ENCODE measurements at regions not wholly inside any gene's neighbourhood (a gene's known extent, or its start where the extent isn't known, plus 50 kb on each side); places are given as distances from the start of the nearest gene placed in this dataset.
A peak's percentile ranks its signal among the peaks of the same experiment; 100 is the strongest.

DNA sequence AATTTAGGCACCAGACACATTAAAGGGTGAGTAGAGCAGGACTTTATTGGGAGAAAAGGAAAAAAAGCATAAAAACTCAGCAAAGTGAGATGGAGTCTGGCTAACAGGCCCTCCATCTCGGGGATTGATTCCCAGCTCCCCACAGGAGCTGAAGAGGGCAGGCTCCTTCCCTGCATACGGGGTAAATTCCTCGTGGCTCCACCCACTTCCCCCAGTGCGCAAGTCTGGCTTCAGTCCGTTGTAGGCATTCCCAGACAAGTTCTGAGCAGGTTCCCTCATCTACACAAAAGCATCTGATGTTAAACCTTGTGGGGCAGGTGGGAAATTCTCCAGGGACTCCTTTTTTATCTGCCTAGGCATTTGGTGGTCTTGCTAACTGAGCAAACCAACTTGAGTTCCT, 722.6 kb downstream of the ZNF385D start:
- Mint-ChIP-seq H3K36me3 (ENCODE audit: unreplicated experiment) (no peaks in the 10 kb centered on the region), H3K9me3 (ENCODE audit: unreplicated experiment) (no peaks in the 10 kb centered on the region), H3K27me3 (ENCODE audit: unreplicated experiment) (peaks cover 8% of the 10 kb centered on the region), H3K27ac (ENCODE audit: unreplicated experiment) (no peak overlapping the region), H3K4me3 (ENCODE audit: unreplicated experiment) (no peak overlapping the region), H3K4me1 (ENCODE audit: unreplicated experiment) (no peaks in the 10 kb centered on the region)
- TF ChIP-seq, protein P1, sequence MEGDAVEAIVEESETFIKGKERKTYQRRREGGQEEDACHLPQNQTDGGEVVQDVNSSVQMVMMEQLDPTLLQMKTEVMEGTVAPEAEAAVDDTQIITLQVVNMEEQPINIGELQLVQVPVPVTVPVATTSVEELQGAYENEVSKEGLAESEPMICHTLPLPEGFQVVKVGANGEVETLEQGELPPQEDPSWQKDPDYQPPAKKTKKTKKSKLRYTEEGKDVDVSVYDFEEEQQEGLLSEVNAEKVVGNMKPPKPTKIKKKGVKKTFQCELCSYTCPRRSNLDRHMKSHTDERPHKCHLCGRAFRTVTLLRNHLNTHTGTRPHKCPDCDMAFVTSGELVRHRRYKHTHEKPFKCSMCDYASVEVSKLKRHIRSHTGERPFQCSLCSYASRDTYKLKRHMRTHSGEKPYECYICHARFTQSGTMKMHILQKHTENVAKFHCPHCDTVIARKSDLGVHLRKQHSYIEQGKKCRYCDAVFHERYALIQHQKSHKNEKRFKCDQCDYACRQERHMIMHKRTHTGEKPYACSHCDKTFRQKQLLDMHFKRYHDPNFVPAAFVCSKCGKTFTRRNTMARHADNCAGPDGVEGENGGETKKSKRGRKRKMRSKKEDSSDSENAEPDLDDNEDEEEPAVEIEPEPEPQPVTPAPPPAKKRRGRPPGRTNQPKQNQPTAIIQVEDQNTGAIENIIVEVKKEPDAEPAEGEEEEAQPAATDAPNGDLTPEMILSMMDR (IDR thresholded peaks at IDR 0.05), result no peak
- DNase-seq (ENCODE audit: extremely low spot score, unreplicated experiment), result no peak

DNA sequence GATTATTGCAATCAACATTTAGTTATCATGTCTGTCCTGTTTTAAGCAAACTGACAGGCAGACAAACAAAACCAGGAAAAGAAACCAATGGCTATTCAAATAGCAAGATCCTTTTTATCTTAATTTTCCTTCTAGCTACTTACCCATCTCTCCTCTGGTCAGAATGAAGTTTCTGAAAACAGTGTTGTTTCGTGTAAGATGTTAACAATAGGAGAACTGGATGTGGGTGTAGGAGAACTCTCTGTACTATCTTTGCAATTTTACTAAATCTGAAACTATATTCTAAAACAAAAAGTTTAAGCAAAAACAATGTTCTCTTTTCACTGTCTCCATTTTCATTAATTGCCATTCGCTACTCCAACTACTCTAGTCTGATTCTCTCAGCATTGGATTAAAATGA, 726.4 kb downstream of the ZNF385D start:
- Mint-ChIP-seq H3K4me3 (ENCODE audit: unreplicated experiment) (no peak overlapping the region), H3K9me3 (ENCODE audit: unreplicated experiment) (no peaks in the 10 kb centered on the region), H3K27ac (ENCODE audit: unreplicated experiment) (no peak overlapping the region), H3K36me3 (ENCODE audit: unreplicated experiment) (no peaks in the 10 kb centered on the region), H3K4me1 (ENCODE audit: unreplicated experiment) (no peaks in the 10 kb centered on the region), H3K27me3 (ENCODE audit: unreplicated experiment) (peaks cover 8% of the 10 kb centered on the region)
- TF ChIP-seq, protein P1 (IDR thresholded peaks at IDR 0.05), result no peak
- no peak for DNase-seq (ENCODE audit: extremely low spot score, unreplicated experiment)

DNA sequence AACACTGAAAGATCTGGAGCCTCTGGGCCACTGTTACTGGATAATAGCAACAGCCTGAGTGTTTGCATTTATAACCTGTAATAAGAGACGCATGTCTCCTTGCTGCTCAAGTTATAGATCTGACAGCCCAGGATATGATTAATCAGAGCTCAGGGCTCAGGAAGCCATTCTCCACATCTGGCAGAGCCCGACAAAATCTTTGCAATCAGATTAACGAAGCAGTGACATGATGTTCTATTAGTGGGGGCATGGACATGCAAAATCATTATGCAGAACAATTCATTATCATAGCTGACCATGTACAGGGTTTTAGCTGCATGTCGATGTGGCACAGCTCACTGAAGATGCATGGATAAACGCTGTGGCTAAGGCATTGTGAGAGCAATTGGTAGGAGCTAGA, 730.3 kb downstream of the ZNF385D start:
- TF ChIP-seq, protein P1 (IDR thresholded peaks at IDR 0.05), result no peak
- no peaks in the 10 kb centered on the region for H3K36me3 Mint-ChIP-seq (ENCODE audit: unreplicated experiment)
- H3K4me3 Mint-ChIP-seq (ENCODE audit: unreplicated experiment), result no peak overlapping the region
- no peak for DNase-seq (ENCODE audit: extremely low spot score, unreplicated experiment)
- no peaks in the 10 kb centered on the region for H3K4me1 Mint-ChIP-seq (ENCODE audit: unreplicated experiment)
- peaks cover 9% of the 10 kb centered on the region for H3K9me3 Mint-ChIP-seq (ENCODE audit: unreplicated experiment)
- H3K27me3 Mint-ChIP-seq (ENCODE audit: unreplicated experiment), result peaks cover 4% of the 10 kb centered on the region
- no peak overlapping the region for H3K27ac Mint-ChIP-seq (ENCODE audit: unreplicated experiment)

DNA sequence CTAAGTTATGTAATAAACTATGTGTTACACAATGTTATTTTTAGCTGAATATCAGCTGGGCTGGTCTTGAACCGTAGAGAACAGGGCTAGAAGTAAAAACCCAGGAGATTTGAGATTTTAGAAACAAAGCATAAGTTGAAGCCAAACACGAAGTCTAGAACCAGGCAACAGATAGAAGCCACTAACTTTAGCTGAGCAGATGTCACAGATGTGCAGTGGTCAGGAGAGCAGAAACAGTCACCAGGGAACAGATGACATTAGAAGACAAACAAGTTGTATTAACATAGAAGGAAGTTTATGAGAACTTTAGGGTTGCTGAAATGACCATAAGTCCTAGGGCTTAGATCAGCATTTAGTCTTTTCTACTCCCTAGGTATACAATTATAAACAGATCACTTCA, 731.0 kb downstream of the ZNF385D start:
- H3K9me3 Mint-ChIP-seq (ENCODE audit: unreplicated experiment), result peaks cover 14% of the 10 kb centered on the region
- DNase-seq (ENCODE audit: extremely low spot score, unreplicated experiment), result no peak
- H3K27me3 Mint-ChIP-seq (ENCODE audit: unreplicated experiment), result no peaks in the 10 kb centered on the region
- TF ChIP-seq, protein P1 (IDR thresholded peaks at IDR 0.05), result no peak
- no peak overlapping the region for H3K27ac Mint-ChIP-seq (ENCODE audit: unreplicated experiment)
- H3K4me3 Mint-ChIP-seq (ENCODE audit: unreplicated experiment), result no peak overlapping the region
- H3K36me3 Mint-ChIP-seq (ENCODE audit: unreplicated experiment), result no peaks in the 10 kb centered on the region
- no peaks in the 10 kb centered on the region for H3K4me1 Mint-ChIP-seq (ENCODE audit: unreplicated experiment)

DNA sequence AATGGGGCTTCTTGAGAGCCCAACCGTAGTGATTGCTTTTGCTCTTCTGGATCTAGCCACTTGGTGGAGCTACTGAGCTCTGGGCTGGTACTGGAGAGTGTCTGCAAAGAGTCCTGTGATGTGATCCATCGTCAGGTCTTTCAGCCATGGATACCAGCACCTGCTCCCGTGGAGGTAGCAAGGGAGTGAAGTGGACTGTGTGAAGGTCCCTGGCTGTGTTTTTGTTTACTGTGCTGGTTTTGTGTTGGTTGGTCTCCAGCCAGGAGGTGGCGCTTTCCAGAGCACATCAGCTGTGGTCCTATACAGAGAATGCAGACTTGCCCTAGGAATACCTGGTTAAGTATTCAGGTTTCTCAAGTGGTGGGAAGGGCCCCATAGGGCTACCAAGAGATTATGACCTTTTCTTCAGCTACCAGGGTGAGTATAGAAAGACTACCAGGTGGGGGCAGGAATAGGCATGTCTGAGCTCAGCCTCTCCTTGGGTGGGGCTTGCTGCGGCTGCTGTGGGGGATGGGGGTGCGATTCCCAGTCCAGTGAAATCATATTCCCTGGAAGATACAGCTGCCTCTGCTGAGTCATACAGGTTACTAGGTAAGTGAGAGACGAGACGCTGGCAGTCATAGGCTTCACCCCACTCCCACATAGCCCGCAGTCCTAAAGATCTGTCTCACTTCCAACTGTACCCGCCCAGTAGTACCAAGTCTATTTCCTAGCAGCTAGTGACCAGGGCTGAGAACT, 733.7 kb downstream of the ZNF385D start:
- Mint-ChIP-seq H3K27ac (ENCODE audit: unreplicated experiment) (no peak overlapping the region), H3K4me1 (ENCODE audit: unreplicated experiment) (no peaks in the 10 kb centered on the region), H3K36me3 (ENCODE audit: unreplicated experiment) (no peaks in the 10 kb centered on the region), H3K27me3 (ENCODE audit: unreplicated experiment) (no peaks in the 10 kb centered on the region), H3K9me3 (ENCODE audit: unreplicated experiment) (peaks cover 35% of the 10 kb centered on the region), H3K4me3 (ENCODE audit: unreplicated experiment) (no peak overlapping the region)
- TF ChIP-seq, protein P1 (IDR thresholded peaks at IDR 0.05), result peak; percentile 19
- DNase-seq (ENCODE audit: extremely low spot score, unreplicated experiment), result no peak

Measured in osteocyte (in vitro differentiated cells).